Endometrium (tissue), 2 donors: ENCODE measurements at regions not wholly inside any gene's neighbourhood (a gene's known extent, or its start where the extent isn't known, plus 50 kb on each side); places are given as distances from the start of the nearest gene placed in this dataset.
"Not testable (repeated sequence)": the region's sequence is repeated elsewhere in the genome, so short reads cannot be mapped to it uniquely, and the experiment has no call there.

Experiments
- FAIRE-seq: peaks from 2 replicates; lab custom pipeline; 2012; peaks lifted over from hg19 to GRCh38; lab: Jason Lieb, UNC
- donor health status: control.
- donor health status: control.

DNA sequence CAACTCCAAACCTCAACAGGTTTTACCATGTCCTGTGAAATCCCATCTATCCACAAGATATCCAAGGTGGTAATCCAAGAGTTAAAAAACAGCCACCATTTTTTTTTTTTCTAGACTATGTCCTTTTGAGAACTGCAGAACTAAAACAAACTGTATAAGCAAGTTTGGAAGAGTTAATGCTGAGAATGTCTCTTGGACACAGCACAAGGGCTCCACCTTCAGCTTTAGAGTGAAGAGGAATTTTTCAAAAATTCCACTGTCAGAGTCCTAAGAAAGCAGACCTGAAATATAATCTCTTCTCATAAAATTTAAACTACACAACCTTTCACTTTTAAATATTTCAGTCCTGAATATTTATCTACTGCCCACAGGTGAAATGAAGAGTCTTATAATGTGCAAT is 167.8 kb upstream of the CCNG1 start:
- FAIRE-seq: no peak

DNA sequence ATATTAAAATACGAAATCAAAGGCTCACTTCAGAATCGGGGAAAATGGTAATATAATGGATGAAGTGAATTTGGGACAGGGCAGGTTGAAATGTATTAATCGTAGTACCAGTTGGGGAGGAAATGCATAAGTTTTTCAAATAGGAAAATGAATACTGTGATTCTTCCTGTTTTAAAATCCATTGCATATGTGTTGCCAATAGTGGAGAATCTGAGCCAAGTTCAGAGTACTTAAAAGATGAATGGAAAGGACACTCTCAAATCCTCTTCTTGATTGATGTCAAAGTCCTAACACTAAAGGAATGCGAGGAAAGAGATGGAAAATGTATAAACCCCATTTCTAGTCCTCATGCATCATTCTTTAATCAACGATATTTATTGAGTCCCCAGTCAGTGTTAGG is 160.9 kb upstream of the CCNG1 start:
- no peak for FAIRE-seq

DNA sequence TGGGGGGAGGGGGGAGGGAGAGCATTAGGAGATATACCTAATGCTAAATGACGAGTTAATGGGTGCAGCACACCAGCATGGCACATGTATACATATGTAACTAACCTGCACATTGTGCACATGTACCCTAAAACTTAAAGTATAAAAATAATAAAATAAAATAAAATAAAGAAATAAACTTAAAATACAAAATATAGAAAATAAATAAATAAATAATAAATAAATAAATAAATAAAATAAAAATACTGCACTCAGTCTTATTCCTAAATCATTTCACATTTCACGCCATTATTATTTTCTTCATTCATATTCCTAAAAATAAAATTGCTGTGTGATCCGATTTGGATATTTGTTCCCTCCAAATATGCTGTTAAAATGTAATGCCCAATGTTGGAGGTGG is 156.5 kb upstream of the CCNG1 start:
- FAIRE-seq: not testable (repeated sequence)

DNA sequence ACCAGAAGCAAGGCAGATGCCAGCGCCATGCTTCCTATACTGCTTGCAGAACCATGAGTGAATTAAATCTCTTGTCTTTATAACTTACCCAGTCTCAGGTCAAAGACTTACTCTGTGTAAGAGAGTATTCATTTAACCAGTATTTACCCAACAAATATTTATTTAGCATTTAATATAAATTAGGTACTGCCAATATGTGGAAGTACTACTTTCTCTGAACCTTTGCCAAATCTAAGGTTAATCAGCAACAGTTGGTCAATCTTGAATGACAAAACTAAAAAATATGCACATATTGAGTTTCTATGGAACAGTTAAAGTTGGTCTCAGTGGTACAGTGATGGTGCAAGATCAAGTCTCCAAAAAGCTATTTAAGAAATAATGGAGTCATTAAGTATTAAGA is 155.9 kb upstream of the CCNG1 start:
- no peak for FAIRE-seq

DNA sequence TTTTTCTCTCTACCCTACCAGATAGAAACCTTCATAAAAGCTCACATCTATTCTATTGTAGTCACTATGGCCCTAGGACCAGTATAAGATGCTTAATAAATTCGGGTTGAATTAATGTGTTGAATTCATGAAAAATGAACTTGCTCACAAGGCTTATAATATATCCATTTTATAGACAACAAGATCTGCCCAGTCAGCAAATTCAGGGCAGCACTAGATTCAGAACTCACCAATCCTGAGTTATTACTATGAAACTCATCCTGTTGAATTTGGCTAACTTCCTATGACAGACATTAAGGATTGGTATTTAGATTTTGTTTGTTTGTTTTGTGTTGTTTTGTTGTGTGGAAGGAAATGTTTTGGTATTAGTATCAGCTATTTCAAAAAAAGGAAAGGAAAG is 143.6 kb upstream of the CCNG1 start:
- no peak for FAIRE-seq

DNA sequence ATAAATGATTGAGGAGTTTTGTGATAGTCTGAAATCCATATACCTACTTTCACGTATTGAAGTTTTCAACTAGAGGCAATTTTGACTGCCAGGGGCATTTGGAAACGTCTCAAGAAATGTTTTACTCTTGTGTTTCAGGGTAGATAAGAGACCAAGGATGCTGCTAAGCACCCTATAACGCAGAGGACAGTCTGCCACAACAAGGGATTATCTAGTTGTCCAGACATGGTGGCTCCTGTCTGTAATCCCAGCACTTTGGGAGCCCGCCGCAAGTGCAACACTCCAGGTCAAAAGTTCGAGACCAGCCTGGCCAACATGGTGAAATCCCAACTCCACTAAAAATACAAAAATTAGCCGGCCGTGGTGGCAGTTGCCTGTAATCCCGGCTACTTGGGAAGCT is 133.7 kb upstream of the CCNG1 start:
- no peak for FAIRE-seq

DNA sequence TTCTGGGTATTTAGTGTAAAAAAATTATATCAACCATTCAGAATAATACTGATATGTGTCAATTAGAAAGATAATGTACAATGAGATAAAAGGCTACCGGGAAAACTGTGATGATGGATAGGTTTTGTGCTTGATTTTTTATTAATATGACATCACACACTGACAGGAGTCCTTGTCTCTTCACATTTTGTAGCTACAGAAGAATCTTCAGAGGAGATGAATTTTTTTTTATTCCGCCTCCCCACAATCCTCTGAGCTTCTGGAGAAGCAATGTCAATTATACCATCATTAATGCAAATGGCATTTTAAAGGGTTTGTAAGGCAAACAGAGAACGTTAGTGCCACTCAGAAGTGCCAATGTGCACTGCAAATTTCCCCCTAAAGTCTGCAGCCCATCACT is 131.7 kb upstream of the CCNG1 start:
- no peak for FAIRE-seq

DNA sequence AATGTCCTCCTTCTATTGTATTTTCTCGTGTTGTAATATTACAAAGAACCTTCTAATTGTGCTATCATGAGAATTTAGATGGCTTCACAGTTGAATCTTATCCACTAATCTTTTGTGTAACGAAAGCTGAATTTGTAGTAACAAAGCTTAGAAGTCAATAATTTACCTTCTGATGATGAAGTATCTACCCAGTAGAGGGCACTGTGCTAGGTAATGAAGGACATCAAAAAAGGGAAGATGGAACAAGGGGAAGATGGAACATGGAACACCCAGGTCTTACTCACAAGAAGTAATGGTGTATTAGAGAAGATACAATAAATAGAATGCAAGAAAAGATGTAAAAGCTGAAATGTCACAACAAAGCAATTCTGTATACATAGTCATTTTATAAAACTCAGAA is 131.0 kb upstream of the CCNG1 start:
- FAIRE-seq: no peak

DNA sequence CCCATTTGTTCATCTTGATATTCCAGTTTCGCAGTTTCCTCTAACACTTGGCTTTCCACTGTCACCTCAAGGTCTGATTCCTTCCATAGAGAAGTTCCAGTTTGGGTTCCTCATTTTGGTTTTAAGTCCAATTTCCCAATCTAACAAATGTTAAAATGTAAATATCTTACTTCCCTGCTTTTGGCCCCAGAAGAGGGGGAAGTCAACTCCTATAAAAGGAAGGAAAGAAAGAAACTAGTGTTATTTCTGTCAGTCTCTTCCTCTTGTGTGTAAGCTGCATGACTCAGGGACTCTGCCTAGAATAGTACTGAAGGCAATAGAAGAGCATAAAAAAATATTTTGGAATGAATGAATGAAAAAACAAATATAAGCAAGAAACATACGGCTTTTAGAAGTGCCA is 127.5 kb upstream of the CCNG1 start:
- FAIRE-seq: no peak

DNA sequence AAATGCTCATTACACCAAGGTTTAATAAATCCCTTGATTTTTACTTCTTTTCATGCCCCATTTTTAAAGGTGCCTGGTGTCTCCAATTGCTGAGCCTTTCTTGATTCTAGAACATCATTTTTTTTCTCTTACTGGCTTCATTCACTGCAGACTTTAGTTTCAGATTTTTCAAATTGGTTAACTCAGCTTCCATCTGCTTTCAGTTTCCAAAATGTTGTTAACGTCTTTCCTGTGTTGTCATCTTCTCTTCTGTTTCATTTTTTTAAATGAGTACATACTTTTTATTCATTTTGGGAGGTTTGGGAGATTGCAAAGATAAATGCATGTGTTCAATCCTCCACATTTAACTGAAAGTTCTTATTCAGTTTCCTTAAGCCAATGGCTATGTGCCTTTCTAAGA is 126.4 kb upstream of the CCNG1 start:
- FAIRE-seq: no peak

DNA sequence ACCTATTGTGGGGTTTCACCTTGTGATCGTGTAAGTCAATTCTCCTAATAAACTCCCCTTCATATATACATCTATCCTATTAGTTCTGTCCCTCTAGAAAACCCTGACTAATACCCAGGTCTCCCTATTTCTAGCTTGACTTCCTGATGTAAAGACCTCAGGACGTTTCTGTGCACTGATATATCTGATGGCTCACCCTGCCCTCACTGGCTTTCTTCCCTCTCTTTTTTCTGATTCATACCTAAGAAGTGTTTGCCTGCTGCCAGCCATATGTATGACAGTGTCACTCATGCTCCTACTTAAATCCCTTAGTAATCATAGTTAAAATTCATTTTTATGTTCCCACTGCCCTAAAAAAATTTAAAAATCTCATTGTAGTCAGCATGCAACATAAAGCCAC is 124.8 kb upstream of the CCNG1 start:
- no peak for FAIRE-seq

DNA sequence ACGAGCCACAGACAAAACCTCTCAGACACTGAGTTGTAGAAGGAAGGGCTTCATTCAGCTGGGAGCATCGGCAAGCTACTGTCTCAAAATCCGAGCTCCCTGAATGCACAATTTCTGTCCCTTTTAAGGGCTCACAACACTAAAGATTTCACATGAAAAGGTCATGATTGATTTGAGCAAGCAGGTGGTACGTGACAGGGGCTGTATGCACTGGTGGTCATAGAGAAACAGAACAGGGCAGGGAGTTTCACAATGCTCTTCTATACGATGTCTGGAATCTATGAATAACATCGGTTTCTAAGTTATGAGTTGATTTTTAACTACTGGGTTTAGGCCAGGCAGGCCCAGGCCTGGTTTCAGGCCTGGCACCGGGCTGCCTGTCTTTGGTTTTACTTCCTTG is 124.3 kb upstream of the CCNG1 start:
- FAIRE-seq: not testable (repeated sequence)

DNA sequence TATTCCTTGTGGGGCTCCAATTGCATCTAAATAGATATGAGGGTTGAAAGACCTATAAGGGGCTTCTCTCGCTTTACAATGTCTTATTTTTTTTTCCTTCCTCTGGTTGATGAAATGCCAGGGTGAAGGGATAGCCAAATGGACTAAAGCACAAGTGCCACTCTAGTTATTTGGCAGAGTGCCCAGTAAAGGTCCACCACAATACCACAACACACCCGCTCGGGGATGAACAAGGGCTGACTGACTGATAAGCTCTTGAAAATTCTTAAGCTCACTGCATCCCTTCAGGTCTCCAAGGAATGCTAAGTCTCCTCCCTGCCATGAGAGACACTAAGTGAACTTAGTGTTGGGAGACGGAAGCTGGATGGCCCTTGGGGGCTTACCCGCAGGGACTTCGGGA is 121.0 kb upstream of the CCNG1 start:
- not testable (repeated sequence) for FAIRE-seq

DNA sequence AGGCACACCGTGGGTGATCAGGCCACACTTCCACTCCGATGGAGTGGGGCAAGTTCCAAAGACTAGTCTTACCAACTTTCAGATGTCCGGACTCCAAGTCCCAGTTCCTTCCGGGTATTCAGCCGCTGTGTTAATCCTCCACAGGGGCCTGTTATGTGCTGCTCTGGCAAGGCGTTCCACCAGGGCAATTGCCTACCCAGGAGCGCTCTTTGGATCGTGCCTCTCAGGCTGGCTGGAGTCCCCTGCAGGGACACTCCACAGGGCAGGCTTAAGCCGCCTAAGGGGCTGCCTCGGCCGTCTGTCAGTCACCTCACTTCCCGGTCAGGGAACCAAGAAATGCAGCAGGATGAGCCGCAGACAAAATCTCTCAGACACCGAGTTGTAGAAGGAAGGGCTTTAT is 118.7 kb upstream of the CCNG1 start:
- no peak for FAIRE-seq

DNA sequence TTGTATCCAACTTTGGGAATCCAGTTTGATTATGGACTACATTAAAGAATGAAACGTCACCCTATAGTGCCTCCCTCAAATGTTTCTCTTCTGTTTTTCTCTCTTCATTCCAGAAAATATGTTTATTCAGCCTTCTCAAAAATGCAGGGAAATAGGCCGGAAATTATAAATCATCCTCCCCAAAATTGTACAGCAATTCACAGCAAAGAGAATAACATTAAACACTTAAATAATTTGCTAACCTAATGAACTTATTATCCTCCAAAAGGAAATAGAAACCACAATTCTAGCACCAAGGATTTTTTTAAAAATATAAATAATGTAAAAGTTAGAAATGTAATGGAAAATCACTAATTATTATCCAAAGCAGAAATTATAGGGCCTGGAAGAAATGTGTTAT is 115.9 kb upstream of the CCNG1 start:
- FAIRE-seq: no peak

DNA sequence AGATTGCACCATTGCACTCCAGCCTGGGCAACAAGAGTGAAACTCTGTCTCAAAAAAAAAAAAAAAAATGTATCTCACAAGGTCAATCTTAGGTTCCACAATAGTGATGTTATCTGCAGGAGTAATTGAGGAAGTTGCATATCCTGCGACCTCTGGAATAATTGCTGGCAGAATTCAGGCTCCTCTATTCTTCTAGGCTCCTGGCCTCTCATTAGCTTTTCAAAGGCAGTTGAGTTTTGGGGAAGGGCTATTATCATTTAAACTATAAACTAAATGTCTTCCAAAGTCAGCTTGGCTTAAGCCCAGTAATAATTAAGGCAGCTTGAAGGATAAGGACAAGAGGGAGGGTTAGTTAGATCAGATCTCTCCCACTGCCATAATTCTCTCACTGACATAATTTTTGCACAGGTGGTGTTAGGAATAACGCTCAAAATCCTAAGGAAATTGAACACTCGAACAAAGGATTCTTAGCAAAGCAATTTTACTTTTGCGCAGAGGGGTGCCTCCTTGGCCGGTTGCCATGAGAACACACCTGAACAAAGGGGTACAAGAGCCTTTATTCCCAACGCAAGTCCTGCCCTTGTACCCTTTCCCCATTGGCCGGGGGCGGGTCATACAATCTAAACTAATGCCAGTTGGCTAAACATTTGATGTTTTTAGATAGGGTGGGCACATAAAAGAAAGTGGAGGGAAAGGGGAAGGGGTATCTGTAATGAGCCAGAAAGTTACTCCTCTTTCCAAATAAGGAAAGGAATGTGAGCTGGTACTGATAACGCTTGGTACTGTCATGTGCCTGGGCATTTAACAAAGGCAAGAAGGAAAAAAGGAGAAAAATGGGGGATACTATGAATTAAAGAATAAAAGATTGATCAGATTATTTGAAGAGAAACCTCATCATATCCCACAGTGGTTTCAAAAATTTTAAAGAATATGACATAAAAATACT is 106.4 kb upstream of the CCNG1 start:
- FAIRE-seq: no peak

DNA sequence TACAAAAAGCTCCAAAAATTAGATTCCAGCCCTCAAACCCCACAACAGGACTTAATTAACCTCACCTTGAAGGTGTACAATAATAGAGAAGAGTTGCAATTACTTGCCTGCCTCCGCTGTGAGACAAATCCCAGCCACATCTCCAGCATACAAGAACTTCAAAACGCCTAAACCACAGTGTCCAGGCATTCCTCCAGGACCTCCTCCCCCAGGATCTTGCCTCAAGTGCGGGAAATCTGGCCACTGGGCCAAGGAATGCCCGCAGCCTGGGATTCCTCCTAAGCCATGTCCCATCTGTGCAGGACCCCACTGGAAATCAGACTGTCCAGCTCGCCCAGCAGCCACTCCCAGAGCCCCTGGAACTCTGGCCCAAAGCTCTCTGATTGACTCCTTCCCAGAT is 101.3 kb upstream of the CCNG1 start:
- FAIRE-seq: not testable (repeated sequence)

DNA sequence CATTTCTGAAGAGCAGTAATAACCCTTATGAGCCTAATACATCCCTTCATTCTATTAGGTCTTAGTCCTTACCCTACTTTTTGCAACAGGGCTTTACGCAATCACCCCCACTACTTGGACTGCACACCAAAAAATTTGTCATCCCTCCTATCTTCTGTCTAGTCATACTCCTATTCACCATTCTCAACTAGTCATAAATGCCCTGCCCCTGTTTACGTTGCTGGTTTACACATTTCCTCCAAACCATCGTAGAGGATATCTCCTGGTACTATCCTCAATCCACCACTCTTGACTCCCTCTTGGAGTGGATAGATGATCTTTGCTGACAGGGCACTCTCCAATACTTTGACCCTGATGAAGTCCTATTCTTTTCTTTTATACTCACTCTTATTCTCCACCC is 98.2 kb upstream of the CCNG1 start:
- FAIRE-seq: no peak

DNA sequence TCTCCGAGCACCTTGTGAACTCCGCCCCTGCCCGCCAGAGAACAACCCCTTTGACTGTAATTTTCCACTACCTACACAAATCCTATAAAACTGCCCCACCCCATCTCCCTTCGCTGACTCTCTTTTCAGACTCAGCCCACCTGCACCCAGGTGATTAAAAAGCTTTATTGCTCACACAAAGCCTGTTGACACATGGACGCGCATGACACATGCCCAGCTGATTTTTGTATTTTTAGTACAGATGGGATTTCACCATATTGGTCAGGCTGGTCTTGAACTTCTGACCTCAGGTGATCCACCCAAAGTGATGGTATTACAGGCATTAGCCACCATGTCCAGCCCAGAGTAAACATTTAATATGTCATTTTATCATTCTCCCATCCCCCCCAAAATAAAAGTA is 97.0 kb upstream of the CCNG1 start:
- not testable (repeated sequence) for FAIRE-seq

DNA sequence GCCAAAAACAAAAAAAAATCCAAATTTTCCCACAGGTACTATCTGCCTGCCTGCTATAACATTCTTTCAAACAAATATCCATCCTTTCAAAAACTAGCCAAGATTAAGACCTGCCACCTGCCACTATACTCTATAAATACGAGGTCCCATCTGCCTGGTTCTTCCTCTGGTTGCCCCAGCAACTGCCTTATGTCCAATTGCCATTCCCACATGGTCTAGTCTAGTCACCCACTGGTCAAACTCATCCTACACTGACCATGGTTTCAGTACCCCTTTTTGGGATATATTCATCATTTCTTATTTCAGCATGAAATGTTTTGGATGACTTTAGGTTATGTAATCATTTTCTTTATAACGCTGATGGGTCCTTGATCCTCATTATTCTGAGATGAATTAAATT is 95.1 kb upstream of the CCNG1 start:
- no peak for FAIRE-seq

DNA sequence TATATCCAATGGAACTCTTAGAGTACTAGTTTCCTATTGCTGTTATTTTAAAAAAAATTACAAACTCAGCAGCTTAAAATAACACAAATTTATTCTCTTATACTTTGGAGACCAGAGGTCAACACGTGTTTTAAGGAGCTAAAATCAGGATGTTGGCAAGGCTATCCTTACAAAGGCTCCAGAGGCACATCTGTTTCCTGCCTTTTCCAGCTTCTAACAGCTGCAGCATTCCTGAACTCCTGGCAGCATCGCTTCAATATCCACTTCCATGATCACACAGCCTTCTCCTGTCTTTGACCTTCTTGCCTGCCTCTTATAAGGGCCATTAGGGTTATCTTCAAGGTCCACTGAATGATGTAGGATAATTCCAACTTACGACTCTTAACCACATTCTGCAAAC is 92.2 kb upstream of the CCNG1 start:
- no peak for FAIRE-seq

DNA sequence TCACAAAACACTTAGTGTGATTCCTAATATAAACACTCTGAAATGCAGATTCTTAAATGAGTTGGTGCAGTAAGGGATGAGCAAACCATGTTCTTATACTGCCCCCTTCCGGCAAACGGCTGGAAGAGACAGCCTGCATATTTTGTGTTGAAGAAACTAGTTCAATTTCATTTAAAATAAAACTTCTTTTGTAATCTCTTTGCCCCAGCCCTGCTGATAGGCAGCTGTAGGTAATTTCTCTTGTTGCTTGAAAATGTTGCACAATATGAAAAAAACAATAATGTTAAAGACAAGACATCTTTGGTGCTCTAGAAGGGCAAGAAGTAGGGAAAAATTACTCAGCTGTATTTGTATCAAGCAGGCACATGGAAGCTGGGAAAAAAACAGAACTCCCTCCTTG is 89.7 kb upstream of the CCNG1 start:
- peak; percentile 61 for FAIRE-seq

DNA sequence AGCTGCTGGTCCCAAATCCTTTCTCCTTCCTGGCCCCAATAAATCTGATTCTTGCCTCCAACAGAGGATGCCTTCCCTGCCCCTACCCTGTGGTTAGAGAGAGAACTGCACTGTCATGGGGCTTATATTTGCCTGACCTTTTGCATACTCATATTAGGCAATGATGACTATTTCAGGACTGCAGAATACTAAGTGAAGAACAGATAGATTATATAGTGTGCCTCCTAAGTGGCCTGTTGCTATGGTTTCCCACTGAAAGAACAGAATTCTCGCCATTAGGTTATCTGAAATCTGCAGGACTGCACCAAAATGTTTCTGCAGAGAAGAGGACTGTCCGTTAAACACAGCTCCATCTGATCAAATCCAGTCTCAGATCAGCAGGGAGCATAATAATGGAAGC is 87.3 kb upstream of the CCNG1 start:
- no peak for FAIRE-seq

DNA sequence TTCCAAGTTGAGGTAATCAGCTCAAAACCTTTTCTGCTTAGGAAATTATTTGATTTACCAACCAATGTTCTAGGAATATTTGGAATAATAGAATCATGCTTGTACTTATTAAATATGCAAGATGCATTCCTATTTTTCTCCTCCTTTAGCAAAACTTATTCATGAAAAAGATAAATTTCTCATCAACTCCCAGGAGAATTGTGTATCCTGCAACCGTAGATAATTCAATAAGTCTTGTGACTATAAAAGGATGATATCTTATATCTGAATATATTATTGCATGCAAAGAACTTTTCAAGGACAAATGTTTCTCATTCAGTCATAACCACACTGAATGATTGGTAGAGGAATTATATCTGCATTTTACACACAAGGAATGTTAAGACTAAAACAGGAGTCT is 84.9 kb upstream of the CCNG1 start:
- no peak for FAIRE-seq
